GM23338 (cell line): ENCODE measurements at regions not wholly inside any gene's neighbourhood (a gene's known extent, or its start where the extent isn't known, plus 50 kb on each side); places are given as distances from the start of the nearest gene placed in this dataset.

Experiments
- ATAC-seq: fragments of 200-7000 bp; cut with Tn5 transposase; 3 replicates; pipeline ENCODE4 v1.9.1; 2020
- DNase-seq: peaks from one replicate; pipeline ENCODE4 v3.0.0-alpha.2; 2015; ENCODE audit warnings: low spot score
- H2AFZ ChIP-seq: fragments of 200-600 bp; sonication (generic); 2 replicates; pipeline ENCODE4 v1.8.0; 2016; ENCODE audit warnings: antibody characterized with exemption, mild to moderate bottlenecking, moderate library complexity
- H3F3A ChIP-seq: fragments of 200-600 bp; sonication (generic); replicated peaks from 2 replicates; pipeline ENCODE4 v1.8.0; 2017; ENCODE audit warnings: antibody characterized with exemption, mixed run types, low read depth
- H3K27ac ChIP-seq: fragments of 200-600 bp; sonication (generic); 2 replicates; pipeline ENCODE4 v1.6.1; 2016; ENCODE audit warnings: low read depth
- H3K27me3 ChIP-seq: fragments of 200-600 bp; sonication (generic); 2 replicates; pipeline ENCODE4 v1.8.0; 2016; ENCODE audit warnings: mild to moderate bottlenecking, mixed run types, moderate library complexity; ENCODE audit not compliant: insufficient read depth
- H3K36me3 ChIP-seq: fragments of 200-600 bp; sonication (generic); 2 replicates; pipeline ENCODE4 v1.8.0; 2016; ENCODE audit warnings: mild to moderate bottlenecking; ENCODE audit not compliant: insufficient read depth
- H3K4me1 ChIP-seq: fragments of 200-600 bp; sonication (generic); 2 replicates; pipeline ENCODE4 v1.8.0; 2016; ENCODE audit warnings: mild to moderate bottlenecking, moderate library complexity; ENCODE audit not compliant: insufficient read depth
- H3K4me2 ChIP-seq: fragments of 200-600 bp; sonication (generic); 2 replicates; pipeline ENCODE4 v1.7.1; 2017; ENCODE audit warnings: mixed run types
- H3K4me3 ChIP-seq: fragments of 200-600 bp; sonication (generic); 2 replicates; pipeline ENCODE4 v1.6.1; 2016; ENCODE audit warnings: mixed run types
- H3K79me2 ChIP-seq: fragments of 200-600 bp; sonication (generic); replicated peaks from 2 replicates; pipeline ENCODE4 v1.8.0; 2017; ENCODE audit warnings: mild to moderate bottlenecking; ENCODE audit not compliant: insufficient read depth
- H3K9me2 ChIP-seq: fragments of 200-600 bp; sonication (generic); 2 replicates; pipeline ENCODE4 v1.8.0; 2017; ENCODE audit not compliant: insufficient read depth
- H4K20me1 ChIP-seq: fragments of 200-600 bp; sonication (generic); replicated peaks from 2 replicates; pipeline ENCODE4 v1.8.0; 2017; ENCODE audit warnings: mild to moderate bottlenecking; ENCODE audit not compliant: insufficient read depth
- H3K27ac Mint-ChIP-seq: 2 replicates; pipeline ENCODE4 v1.8.0; 2020; ENCODE audit warnings: inconsistent platforms, mild to moderate bottlenecking, moderate library complexity, mixed read lengths
- H3K27me3 Mint-ChIP-seq: 3 replicates; pipeline ENCODE4 v1.8.0; 2022; ENCODE audit warnings: low read depth, mild to moderate bottlenecking, moderate library complexity, mixed read lengths, inconsistent platforms; ENCODE audit not compliant: insufficient read depth, poor library complexity
- H3K36me3 Mint-ChIP-seq: 3 replicates; pipeline ENCODE4 v1.8.0; 2021; ENCODE audit warnings: low read depth, mild to moderate bottlenecking, inconsistent platforms, moderate library complexity, mixed read lengths
- H3K4me1 Mint-ChIP-seq: 3 replicates; pipeline ENCODE4 v1.8.0; 2020; ENCODE audit warnings: mild to moderate bottlenecking, inconsistent platforms, mixed read lengths
- H3K4me3 Mint-ChIP-seq: 3 replicates; pipeline ENCODE4 v1.8.0; 2021; ENCODE audit warnings: moderate library complexity, mild to moderate bottlenecking, inconsistent platforms, mixed read lengths
- H3K9me3 Mint-ChIP-seq: 3 replicates; pipeline ENCODE4 v1.8.0; 2020; ENCODE audit warnings: moderate library complexity, mild to moderate bottlenecking, inconsistent platforms, mixed read lengths
- CREB1 ChIP-seq: fragments of 250-450 bp; sonication (Bioruptor Pico); IDR thresholded peaks from 2 replicates; pipeline ENCODE4 v1.5.0; 2020; ENCODE audit warnings: low read depth, mild to moderate bottlenecking, moderate library complexity
- CTCF ChIP-seq, 2 experiments: fragments of 200-600 bp in 1 of 2; sonication (generic) in 1 of 2; conservative IDR thresholded peaks; 2 replicates each; pipeline versions ENCODE4 v1.5.1 to v1.6.1; 2016 to 2017; ENCODE audit warnings: antibody characterized with exemption in 2 of 2, low read depth in 2 of 2, mild to moderate bottlenecking in 2 of 2, moderate library complexity in 1 of 2
- EZH2 ChIP-seq: fragments of 200-600 bp; sonication (generic); IDR thresholded peaks from one replicate; pipeline ENCODE4 v1.8.0; 2017; ENCODE audit warnings: antibody characterized with exemption, mild to moderate bottlenecking, low read depth; ENCODE audit not compliant: unreplicated experiment
- EZH2phosphoT487 ChIP-seq: fragments of 200-600 bp; sonication (generic); IDR thresholded peaks from one replicate; pipeline ENCODE4 v1.8.1; 2018; ENCODE audit warnings: antibody characterized with exemption; ENCODE audit not compliant: unreplicated experiment
- JUNB ChIP-seq: IDR thresholded peaks from one replicate; pipeline ENCODE4 v1.6.1; 2016; ENCODE audit warnings: antibody characterized with exemption; ENCODE audit not compliant: unreplicated experiment
- NANOG ChIP-seq: IDR thresholded peaks from 2 replicates; pipeline ENCODE4 v1.6.1; 2016; ENCODE audit warnings: antibody characterized with exemption, borderline replicate concordance
- POLR2AphosphoS5 ChIP-seq: IDR thresholded peaks from 2 replicates; pipeline ENCODE4 v1.6.1; 2016; ENCODE audit warnings: antibody characterized with exemption, low read depth
- REST ChIP-seq: IDR thresholded peaks from one replicate; pipeline ENCODE4 v1.6.1; 2018; ENCODE audit warnings: antibody characterized with exemption; ENCODE audit not compliant: unreplicated experiment
- STAT1 ChIP-seq: IDR thresholded peaks from one replicate; pipeline ENCODE4 v1.6.1; 2016; ENCODE audit warnings: antibody characterized with exemption; ENCODE audit not compliant: unreplicated experiment
- ZNF114 ChIP-seq: fragments of 250-450 bp; sonication (Bioruptor Pico); IDR thresholded peaks from 2 replicates; pipeline ENCODE4 v1.5.0; 2020; ENCODE audit warnings: mild to moderate bottlenecking, moderate library complexity
- ZNF331 ChIP-seq: fragments of 250-450 bp; sonication (Bioruptor Pico); IDR thresholded peaks from 2 replicates; pipeline ENCODE4 v1.5.0; 2020; ENCODE audit warnings: low read depth, mild to moderate bottlenecking, moderate library complexity
- ZNF462 ChIP-seq: fragments of 250-450 bp; sonication (Bioruptor Pico); IDR thresholded peaks from 2 replicates; pipeline ENCODE4 v1.5.0; 2020; ENCODE audit warnings: mild to moderate bottlenecking, moderate library complexity
- TF ChIP-seq, protein P1 (sequence below): IDR thresholded peaks from 2 replicates; pipeline ENCODE4 v1.6.1; 2016; ENCODE audit warnings: antibody characterized with exemption

DNA sequence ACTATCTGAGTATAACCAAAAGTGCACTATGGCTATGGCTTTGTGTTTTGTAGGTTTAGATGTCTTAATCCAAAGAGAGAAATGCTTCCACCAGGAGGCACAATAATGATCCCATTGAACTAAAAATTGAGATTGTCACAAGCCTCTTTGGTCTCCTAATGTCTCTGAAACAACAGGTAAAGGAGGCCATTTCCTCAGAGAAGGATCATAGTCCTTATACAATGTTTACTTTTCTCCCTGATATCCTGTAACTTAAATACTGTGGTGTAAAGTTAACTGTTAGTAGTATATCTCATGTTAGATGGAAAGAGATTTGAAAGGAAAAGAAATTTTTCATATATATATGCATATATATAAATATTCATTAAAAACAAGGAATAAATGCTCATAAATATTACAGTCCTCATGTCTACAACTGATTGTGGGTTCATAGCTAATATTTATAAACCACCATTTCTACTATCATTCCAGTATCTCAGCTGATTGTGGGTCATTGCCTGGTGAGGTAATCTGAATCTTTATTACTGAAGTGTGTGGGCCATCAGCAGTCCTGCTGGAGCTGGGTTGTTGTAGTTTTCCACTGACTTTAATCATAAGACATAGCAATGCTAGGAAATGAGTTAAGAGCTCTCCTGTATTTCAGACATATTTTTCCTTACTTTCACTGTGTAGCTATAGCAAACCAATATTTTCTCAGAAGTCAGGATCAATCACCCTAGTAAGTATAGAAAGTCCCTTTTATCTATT lies 1230.4 kb downstream of the PCDH18 start:
- ATAC-seq, result no peak
- H3K9me2 ChIP-seq, result no peaks in the 10 kb centered on the region; the same call in 1 of the 2 replicates
- H3K4me3 Mint-ChIP-seq, result no peak overlapping the region

More for the DNA sequence above, 1230.4 kb downstream of the PCDH18 start:
- Histone ChIP-seq H4K20me1 (no peaks in the 10 kb centered on the region), H3F3A (no peaks in the 10 kb centered on the region), H3K4me1 (peaks cover 12% of the 10 kb centered on the region), H3K79me2 (no peaks in the 10 kb centered on the region), H3K4me3 (no peak overlapping the region), H3K27ac (no peak overlapping the region), H2AFZ (no peak overlapping the region), H3K4me2 (no peak overlapping the region), H3K36me3 (no peaks in the 10 kb centered on the region), H3K27me3 (no peaks in the 10 kb centered on the region)
- TF ChIP-seq CTCF (conservative IDR thresholded peaks at IDR 0.05; ENCODE audit: low read depth in 2 of 2), result no peak
- no peak for TF ChIP-seq EZH2
- no peak for TF ChIP-seq ZNF331 (CRISPR knock-in tag)
- TF ChIP-seq CREB1, result no peak
- TF ChIP-seq STAT1, result no peak
- TF ChIP-seq, protein P1, sequence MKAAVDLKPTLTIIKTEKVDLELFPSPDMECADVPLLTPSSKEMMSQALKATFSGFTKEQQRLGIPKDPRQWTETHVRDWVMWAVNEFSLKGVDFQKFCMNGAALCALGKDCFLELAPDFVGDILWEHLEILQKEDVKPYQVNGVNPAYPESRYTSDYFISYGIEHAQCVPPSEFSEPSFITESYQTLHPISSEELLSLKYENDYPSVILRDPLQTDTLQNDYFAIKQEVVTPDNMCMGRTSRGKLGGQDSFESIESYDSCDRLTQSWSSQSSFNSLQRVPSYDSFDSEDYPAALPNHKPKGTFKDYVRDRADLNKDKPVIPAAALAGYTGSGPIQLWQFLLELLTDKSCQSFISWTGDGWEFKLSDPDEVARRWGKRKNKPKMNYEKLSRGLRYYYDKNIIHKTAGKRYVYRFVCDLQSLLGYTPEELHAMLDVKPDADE, result no peak
- TF ChIP-seq ZNF114 (CRISPR knock-in tag), result no peak
- TF ChIP-seq POLR2AphosphoS5, result no peak
- TF ChIP-seq JUNB, result no peak
- no peak for TF ChIP-seq EZH2phosphoT487
- TF ChIP-seq NANOG, result no peak
- no peak for TF ChIP-seq ZNF462
- no peak for TF ChIP-seq REST
- Mint-ChIP-seq H3K9me3 (peaks cover 6% of the 10 kb centered on the region; the same call in 2 of the 3 replicates), H3K27ac (no peak overlapping the region), H3K36me3 (peaks cover 6% of the 10 kb centered on the region; the same call in 2 of the 3 replicates), H3K4me1 (peaks cover 12% of the 10 kb centered on the region), H3K27me3 (peaks cover 2% of the 10 kb centered on the region)
- no peak for DNase-seq
